ENCODE measurements at regions not wholly inside any gene's neighbourhood (a gene's known extent, or its start where the extent isn't known, plus 50 kb on each side); places are given as distances from the start of the nearest gene placed in this dataset.

DNA sequence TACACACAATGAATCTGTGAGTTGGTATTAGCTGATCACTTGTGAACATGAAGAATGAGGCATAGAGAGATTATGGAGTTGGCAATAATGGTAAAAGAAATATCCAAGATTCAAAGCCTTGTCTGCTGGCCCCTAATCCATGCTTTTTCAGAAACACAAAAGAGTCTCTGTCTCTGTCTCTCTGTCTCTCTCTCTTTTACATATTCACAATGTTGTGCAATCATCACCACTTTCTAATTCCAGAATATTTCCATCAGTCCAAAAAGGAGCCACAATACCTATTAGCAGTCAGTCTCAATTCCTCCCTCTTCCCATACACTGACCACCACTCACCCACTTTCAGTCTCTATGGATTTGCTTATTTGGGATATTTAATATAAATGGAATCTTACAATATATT, 370.1 kb upstream of the CDH8 start:
- no peak overlapping the region for H3K4me3 Mint-ChIP-seq

DNA sequence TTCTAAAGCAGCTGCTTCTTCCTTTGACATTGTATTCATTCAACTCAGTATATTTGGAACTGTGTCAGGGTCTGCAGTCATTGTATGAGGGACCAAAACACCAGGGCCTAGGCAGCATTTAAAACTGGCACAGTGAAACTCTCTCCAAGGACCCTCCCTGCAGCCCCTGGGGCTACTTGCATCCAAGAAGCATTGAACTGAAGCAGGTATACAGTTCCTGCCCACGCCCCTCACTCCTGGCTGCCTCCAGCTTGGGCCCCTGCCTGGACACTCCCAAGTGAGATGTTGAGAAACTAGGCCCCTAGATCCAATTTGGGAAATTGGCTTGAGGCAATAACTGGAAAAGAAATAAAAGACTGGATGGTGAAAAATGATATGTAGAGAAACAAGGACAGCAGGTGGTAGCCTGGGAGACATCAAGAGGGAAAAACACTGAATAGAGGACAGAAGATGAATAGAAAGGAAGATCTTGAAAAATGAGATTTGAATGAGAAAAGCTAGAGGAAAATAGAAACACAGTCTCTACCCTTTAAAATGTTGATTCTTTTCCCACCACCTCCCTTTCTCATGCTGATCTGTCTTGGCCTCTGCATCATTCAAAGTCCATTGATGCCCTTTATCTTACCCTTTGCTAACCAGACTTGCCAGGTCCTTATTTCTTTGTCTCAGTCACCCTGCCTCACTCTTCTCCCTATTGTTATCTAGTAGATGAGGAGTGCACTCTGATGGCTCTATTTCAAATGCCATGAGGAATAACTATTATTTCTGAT, 368.8 kb upstream of the CDH8 start:
- Mint-ChIP-seq H3K4me3 (peak overlapping the region in 1 of 4 donors; percentile 62), H3K4me1 (no peaks in the 10 kb centered on the region), H3K27ac (no peak overlapping the region), H3K36me3 (no peaks in the 10 kb centered on the region), H3K9me3 (peaks cover 1 to 16% (median 7%) of the 10 kb centered on the region in 3 donors), H3K27me3 (no peaks in the 10 kb centered on the region)

More for the DNA sequence above, 370.1 kb upstream of the CDH8 start:
- no peak overlapping the region for H3K27ac Mint-ChIP-seq
- H3K27me3 Mint-ChIP-seq: no peaks in the 10 kb centered on the region
- peaks cover 1 to 16% (median 2%) of the 10 kb centered on the region in 3 donors for H3K9me3 Mint-ChIP-seq
- no peaks in the 10 kb centered on the region for H3K4me1 Mint-ChIP-seq
- no peaks in the 10 kb centered on the region for H3K36me3 Mint-ChIP-seq

DNA sequence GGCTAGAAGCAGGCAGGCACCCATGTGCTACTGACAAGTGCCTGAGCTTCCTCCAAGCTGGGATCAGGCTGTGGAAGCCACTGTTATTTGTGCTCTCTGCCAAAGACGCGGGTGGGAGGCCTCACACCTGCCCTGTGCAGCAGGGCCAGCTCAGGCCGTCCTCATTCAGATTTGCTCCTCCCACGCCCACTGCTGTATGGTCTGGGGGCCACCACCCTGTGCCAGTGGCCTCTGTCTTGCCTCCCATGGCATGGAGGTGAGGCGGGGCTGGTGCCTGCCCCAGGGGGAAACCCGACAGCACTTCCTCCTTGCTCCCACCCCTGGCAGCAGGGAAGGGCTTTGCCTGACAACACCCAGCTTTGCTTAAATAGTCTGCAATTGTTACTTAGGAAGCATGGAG, 356.5 kb upstream of the CDH8 start:
- Mint-ChIP-seq H3K4me1 (no peaks in the 10 kb centered on the region), H3K27ac (no peak overlapping the region), H3K9me3 (peaks cover 4 to 7% (median 6%) of the 10 kb centered on the region in 3 donors), H3K27me3 (no peaks in the 10 kb centered on the region), H3K4me3 (no peak overlapping the region), H3K36me3 (no peaks in the 10 kb centered on the region)

DNA sequence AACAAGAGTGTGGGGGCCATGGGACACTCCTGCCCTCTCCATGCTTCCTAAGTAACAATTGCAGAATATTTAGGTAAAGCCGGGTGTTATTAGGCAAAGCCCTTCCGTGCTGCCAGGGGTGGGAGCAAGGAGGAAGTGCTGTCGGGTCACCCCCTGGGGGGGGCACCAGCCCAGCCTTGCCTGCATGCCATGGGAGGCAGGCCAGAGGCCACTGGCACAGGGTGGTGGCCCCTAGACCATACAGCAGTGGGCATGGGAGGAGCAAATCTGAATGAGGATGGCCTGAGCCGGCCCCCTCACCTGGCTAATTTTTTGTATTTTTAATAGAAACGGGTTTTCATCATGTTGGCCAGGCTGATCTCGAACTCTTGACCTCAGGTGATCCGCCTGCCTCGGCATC, 355.7 kb upstream of the CDH8 start:
- H3K27me3 Mint-ChIP-seq: no peaks in the 10 kb centered on the region
- peaks cover 4 to 9% (median 6%) of the 10 kb centered on the region in 3 donors for H3K9me3 Mint-ChIP-seq
- no peaks in the 10 kb centered on the region for H3K4me1 Mint-ChIP-seq
- H3K27ac Mint-ChIP-seq: no peak overlapping the region
- H3K4me3 Mint-ChIP-seq: no peak overlapping the region
- no peaks in the 10 kb centered on the region for H3K36me3 Mint-ChIP-seq

DNA sequence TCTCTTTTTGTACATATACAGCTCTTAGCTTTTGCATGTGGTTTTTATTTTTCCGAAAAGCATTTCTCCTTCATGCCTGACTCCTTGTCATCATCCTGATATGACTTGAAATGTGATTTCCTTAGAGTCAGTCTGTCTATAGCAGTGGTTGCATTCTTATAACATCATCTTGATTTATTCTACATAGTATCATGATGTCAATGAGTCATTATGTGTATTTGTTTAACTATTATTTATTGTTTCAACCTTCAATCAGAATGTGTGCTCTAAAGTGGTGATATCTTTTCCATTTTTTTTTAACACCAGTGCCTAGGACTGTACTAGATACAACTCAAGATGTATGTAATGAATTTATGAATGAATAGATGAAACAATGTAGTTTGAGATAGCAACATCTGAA, 354.9 kb upstream of the CDH8 start:
- H3K27me3 Mint-ChIP-seq: no peaks in the 10 kb centered on the region
- peaks cover 2 to 6% (median 4%) of the 10 kb centered on the region in 3 donors for H3K9me3 Mint-ChIP-seq
- no peak overlapping the region for H3K27ac Mint-ChIP-seq
- no peaks in the 10 kb centered on the region for H3K4me1 Mint-ChIP-seq
- no peak overlapping the region for H3K4me3 Mint-ChIP-seq
- H3K36me3 Mint-ChIP-seq: no peaks in the 10 kb centered on the region

DNA sequence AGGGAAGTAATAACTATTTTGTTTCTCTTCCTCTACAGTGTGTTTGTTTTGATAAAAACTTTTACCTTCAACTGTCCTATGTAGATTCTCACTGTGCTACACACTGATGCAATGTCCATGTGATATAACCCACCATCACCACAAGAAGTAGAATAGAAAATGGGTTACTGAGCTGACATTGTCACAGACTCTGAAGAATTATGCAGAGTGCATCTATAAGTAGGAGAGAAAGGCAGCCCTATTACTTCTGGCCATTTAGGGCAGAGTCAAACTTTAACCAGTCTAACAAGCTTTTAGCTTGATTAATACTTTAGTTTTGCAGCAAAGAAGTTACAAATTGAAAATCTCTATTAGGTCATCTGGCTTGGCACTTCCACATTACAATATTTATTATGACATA, 354.0 kb upstream of the CDH8 start:
- no peak overlapping the region for H3K27ac Mint-ChIP-seq
- no peak overlapping the region for H3K4me3 Mint-ChIP-seq
- H3K36me3 Mint-ChIP-seq: no peaks in the 10 kb centered on the region
- H3K27me3 Mint-ChIP-seq: no peaks in the 10 kb centered on the region
- H3K9me3 Mint-ChIP-seq: peaks cover 4 to 6% (median 5%) of the 10 kb centered on the region in 3 donors
- no peaks in the 10 kb centered on the region for H3K4me1 Mint-ChIP-seq

DNA sequence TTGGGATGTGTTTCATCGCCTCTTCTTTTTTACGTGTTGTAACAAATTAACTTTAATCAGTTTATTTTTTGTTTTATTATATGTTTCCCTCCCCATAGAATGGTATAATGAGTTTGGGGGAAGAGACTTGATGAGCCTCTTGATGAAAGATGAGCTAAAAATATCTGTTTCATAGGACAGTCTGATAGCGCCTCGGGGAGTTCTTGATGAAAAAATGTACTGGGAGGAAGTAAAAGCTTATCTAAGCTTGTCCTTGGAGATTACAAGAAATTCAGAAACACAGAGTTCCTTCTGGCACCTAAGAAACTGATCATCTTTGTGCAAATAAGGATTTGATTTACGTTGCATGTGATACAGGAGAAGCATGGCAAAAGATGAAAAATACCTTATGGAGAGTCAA, 350.2 kb upstream of the CDH8 start:
- H3K36me3 Mint-ChIP-seq: no peaks in the 10 kb centered on the region
- no peak overlapping the region for H3K4me3 Mint-ChIP-seq

DNA sequence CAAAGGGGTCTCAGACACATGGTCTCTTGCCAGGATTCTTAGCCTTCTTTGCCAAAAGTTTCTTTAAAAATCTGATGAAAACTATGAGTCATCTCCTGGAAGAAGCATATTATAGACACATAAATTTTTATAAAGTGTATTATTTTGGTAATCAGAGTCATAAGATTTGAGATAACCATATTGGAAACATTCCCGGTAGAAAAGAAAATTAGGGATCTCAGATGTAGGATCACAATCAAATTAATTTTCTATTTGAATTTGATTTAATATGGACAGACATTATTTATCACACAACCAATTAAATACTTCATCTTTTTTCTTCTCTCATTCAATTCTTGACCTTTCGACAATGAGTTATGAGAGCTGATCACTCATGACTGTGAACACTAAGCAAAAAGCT, 347.7 kb upstream of the CDH8 start:
- Mint-ChIP-seq H3K9me3 (peaks cover 1 to 9% (median 1%) of the 10 kb centered on the region in 3 donors), H3K4me3 (no peak overlapping the region), H3K36me3 (no peaks in the 10 kb centered on the region), H3K27me3 (no peaks in the 10 kb centered on the region), H3K4me1 (no peaks in the 10 kb centered on the region), H3K27ac (no peak overlapping the region)

More for the DNA sequence above, 350.2 kb upstream of the CDH8 start:
- no peak overlapping the region for H3K27ac Mint-ChIP-seq
- no peaks in the 10 kb centered on the region for H3K27me3 Mint-ChIP-seq
- peaks cover 1 to 9% (median 5%) of the 10 kb centered on the region in 3 donors for H3K9me3 Mint-ChIP-seq
- H3K4me1 Mint-ChIP-seq: no peaks in the 10 kb centered on the region

DNA sequence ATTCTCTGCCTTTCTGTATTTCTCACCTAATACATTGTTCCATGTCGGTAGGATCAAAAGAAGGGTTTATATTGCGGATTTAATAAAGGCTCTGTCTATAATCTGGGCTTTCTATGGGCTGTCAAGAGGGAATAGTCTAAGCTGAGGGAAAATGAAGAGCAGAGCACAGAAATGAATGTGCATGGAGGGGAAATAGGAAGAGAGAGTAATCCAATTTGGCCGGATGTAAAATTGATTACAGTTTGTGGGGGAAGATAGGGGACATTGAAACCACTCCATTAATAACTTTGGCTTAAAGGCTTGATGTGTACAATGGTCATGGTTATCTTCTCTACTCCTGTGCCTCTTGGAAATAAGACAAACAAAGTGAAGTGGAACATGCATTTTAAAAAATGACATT, 334.2 kb upstream of the CDH8 start:
- H3K27me3 Mint-ChIP-seq: no peaks in the 10 kb centered on the region
- peaks cover 3% of the 10 kb centered on the region for H3K36me3 Mint-ChIP-seq
- no peaks in the 10 kb centered on the region for H3K4me1 Mint-ChIP-seq
- H3K9me3 Mint-ChIP-seq: peaks cover 3 to 8% (median 5%) of the 10 kb centered on the region in 3 donors
- no peak overlapping the region for H3K27ac Mint-ChIP-seq
- no peak overlapping the region for H3K4me3 Mint-ChIP-seq

DNA sequence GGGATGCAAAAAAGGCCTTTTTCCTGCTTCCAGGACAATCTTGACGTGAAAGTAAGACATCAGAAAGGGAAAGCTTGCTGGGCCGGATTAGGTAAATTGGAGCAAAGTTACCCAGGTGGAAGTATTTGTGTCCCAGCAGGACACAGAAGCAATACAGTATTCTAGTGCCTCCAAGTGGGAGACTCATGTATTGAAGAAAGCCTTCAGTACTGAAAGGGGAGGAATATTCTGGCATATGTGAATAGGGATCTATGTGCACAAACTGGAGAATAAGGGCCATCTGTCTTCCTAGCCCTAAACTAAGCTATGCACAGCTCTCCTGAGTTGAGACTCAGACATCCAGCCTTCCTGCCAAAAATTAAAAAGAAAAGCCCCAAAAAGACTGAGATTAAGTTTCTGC, 327.3 kb upstream of the CDH8 start:
- no peak overlapping the region for H3K4me3 Mint-ChIP-seq
- no peaks in the 10 kb centered on the region for H3K27me3 Mint-ChIP-seq
- H3K36me3 Mint-ChIP-seq: no peaks in the 10 kb centered on the region
- H3K9me3 Mint-ChIP-seq: peaks cover 2 to 5% (median 2%) of the 10 kb centered on the region in 3 donors
- H3K4me1 Mint-ChIP-seq: no peaks in the 10 kb centered on the region
- no peak overlapping the region for H3K27ac Mint-ChIP-seq

DNA sequence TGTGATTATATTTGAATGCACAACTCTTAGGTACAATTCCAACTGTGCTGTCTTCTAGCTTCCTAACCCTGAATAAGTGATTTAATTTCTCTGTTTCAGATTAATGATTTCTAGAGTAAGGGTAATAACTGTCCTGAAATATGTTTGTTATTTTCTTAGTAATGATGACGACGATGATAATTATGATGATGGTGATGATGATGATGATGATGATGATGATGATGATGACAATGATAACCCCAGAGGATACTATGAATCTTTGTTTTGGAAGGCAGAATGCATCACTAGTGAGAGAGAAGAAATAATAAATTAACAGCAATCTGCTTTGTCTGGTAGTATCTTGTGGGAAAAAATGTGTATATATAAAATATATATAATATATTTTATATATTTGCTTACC, 317.1 kb upstream of the CDH8 start:
- no peak overlapping the region for H3K4me3 Mint-ChIP-seq
- peaks cover 2 to 9% (median 5%) of the 10 kb centered on the region in 3 donors for H3K9me3 Mint-ChIP-seq
- no peaks in the 10 kb centered on the region for H3K4me1 Mint-ChIP-seq

DNA sequence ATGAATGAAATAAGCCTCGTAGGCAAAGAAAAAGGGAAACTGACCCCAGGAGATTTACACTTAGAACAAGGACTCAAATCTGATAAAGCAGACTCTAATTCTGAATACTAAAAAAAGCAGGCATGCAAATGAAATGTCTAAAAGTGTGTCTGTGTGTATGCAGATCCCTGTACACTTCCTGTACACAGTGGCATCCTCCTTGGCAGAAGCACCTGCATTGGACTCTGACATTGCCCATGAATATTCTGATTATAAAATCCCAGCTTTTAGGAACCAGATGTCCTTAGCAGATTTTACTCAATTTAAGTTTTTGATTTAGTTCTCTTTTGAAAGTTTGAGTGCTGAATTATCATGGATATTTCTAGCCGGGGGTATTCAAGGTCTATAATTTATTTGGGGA, 306.0 kb upstream of the CDH8 start:
- no peaks in the 10 kb centered on the region for H3K4me1 Mint-ChIP-seq
- H3K36me3 Mint-ChIP-seq: no peaks in the 10 kb centered on the region
- H3K27me3 Mint-ChIP-seq: no peaks in the 10 kb centered on the region
- H3K9me3 Mint-ChIP-seq: peaks cover 2 to 14% (median 7%) of the 10 kb centered on the region in 3 donors
- no peak overlapping the region for H3K27ac Mint-ChIP-seq
- no peak overlapping the region for H3K4me3 Mint-ChIP-seq

More for the DNA sequence above, 317.1 kb upstream of the CDH8 start:
- H3K27ac Mint-ChIP-seq: no peak overlapping the region
- H3K36me3 Mint-ChIP-seq: peaks cover 2% of the 10 kb centered on the region
- H3K27me3 Mint-ChIP-seq: no peaks in the 10 kb centered on the region

DNA sequence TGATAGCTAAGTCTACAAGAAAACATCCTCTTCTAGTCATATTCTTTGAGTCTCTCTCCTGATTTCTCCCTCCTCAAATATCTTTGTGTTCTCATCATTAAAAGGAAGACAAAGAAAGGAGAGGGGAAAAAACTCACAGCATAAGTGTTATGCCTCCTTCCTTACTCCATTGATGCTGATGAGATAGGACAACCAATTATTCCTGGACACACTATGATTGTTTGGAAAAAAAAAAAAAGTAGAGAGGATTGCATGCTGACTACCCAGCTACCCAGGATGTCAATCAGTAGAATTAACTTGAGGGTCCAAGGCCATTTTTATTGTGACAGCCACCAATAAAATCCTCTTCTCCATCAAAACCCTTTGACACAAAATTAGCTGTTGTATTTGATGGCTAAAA, 299.1 kb upstream of the CDH8 start:
- H3K27ac Mint-ChIP-seq: no peak overlapping the region
- H3K27me3 Mint-ChIP-seq: no peaks in the 10 kb centered on the region
- no peak overlapping the region for H3K4me3 Mint-ChIP-seq
- no peaks in the 10 kb centered on the region for H3K4me1 Mint-ChIP-seq
- H3K36me3 Mint-ChIP-seq: no peaks in the 10 kb centered on the region
- H3K9me3 Mint-ChIP-seq: peaks cover 0 to 8% (median 3%) of the 10 kb centered on the region in 3 donors

DNA sequence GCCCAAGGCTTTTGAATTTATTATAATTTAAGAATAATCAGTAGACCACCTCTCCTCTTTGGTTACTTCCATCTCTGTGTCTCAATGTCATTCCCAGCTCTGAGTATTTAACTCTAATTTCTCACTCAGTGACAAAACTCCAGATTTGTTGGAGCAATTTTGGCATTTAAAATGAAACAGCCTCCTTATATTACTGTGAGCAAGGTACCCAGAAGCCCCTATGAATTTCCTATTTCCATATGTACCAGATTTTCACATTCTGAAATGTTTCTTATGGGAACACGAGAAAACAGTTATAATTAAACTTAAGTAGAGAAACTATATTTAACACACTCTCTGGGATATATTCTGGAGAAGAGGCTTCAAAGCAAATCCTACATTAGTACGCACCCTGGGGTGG, 285.4 kb upstream of the CDH8 start:
- no peaks in the 10 kb centered on the region for H3K36me3 Mint-ChIP-seq
- H3K4me3 Mint-ChIP-seq: no peak overlapping the region
- peaks cover 0 to 13% (median 10%) of the 10 kb centered on the region in 3 donors for H3K9me3 Mint-ChIP-seq
- H3K27me3 Mint-ChIP-seq: no peaks in the 10 kb centered on the region
- no peaks in the 10 kb centered on the region for H3K4me1 Mint-ChIP-seq
- no peak overlapping the region for H3K27ac Mint-ChIP-seq

DNA sequence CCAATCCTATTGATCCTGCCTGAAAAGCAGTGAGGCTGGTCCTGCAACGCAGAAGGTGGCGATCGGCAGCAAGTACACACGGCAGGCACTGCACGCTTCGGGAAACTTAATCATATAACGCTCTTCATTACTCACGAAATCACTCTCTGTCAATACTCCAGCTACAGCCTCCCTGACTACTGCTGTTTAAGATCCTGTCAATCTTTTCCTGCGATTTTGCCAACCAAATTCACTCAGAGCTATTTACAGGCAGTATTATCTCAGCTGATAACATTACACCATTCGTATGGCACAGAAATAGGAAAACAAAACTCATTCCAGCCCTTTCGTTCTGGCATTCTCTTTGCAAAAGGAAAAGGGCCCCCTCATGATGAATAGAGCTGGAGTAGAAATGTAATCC, 262.4 kb upstream of the CDH8 start:
- H3K9me3 Mint-ChIP-seq: peaks cover 5 to 16% (median 10%) of the 10 kb centered on the region in 3 donors
- H3K27me3 Mint-ChIP-seq: no peaks in the 10 kb centered on the region
- H3K27ac Mint-ChIP-seq: no peak overlapping the region
- H3K36me3 Mint-ChIP-seq: no peaks in the 10 kb centered on the region
- no peaks in the 10 kb centered on the region for H3K4me1 Mint-ChIP-seq
- H3K4me3 Mint-ChIP-seq: no peak overlapping the region
